Hepatocyte (in vitro differentiated cells): ENCODE measurements at regions not wholly inside any gene's neighbourhood (a gene's known extent, or its start where the extent isn't known, plus 50 kb on each side); places are given as distances from the start of the nearest gene placed in this dataset.

ENCODE experiments used
- DNase-seq: peaks from one replicate; pipeline ENCODE4 v3.0.0-alpha.2; 2016; ENCODE audit warnings: low spot score
- H2AFZ ChIP-seq: fragments of 200-600 bp; sonication (generic); 2 replicates; pipeline ENCODE4 v1.6.0; 2016; ENCODE audit warnings: antibody characterized with exemption, mild to moderate bottlenecking
- H3K27ac ChIP-seq: fragments of 200-600 bp; sonication (generic); 2 replicates; pipeline ENCODE4 v1.5.1; 2016; ENCODE audit warnings: mild to moderate bottlenecking
- H3K27me3 ChIP-seq: fragments of 200-600 bp; sonication (generic); 2 replicates; pipeline ENCODE4 v1.6.1; 2016
- H3K36me3 ChIP-seq: fragments of 200-600 bp; sonication (generic); replicated peaks from 2 replicates; pipeline ENCODE4 v1.5.1; 2016; ENCODE audit warnings: low read depth; ENCODE audit not compliant: insufficient read depth
- H3K4me1 ChIP-seq: fragments of 200-600 bp; sonication (generic); 2 replicates; pipeline ENCODE4 v1.5.1; 2016; ENCODE audit warnings: mild to moderate bottlenecking, moderate library complexity; ENCODE audit not compliant: insufficient read depth
- H3K4me2 ChIP-seq: fragments of 200-600 bp; sonication (generic); 2 replicates; pipeline ENCODE4 v1.6.0; 2016
- H3K4me3 ChIP-seq: fragments of 200-600 bp; sonication (generic); 2 replicates; pipeline ENCODE4 v1.5.1; 2016; ENCODE audit warnings: mild to moderate bottlenecking
- H3K79me2 ChIP-seq: fragments of 200-600 bp; sonication (generic); 2 replicates; pipeline ENCODE4 v1.6.0; 2017; ENCODE audit warnings: mild to moderate bottlenecking
- H3K9me2 ChIP-seq: fragments of 200-600 bp; sonication (generic); replicated peaks from 2 replicates; pipeline ENCODE4 v1.6.0; 2017; ENCODE audit warnings: mild to moderate bottlenecking; ENCODE audit not compliant: insufficient read depth
- H3K9me3 ChIP-seq: fragments of 200-600 bp; sonication (generic); 2 replicates; pipeline ENCODE4 v1.5.1; 2016; ENCODE audit warnings: low read depth, mild to moderate bottlenecking
- H4K20me1 ChIP-seq: fragments of 200-600 bp; sonication (generic); 2 replicates; pipeline ENCODE4 v1.6.0; 2016; ENCODE audit warnings: mild to moderate bottlenecking; ENCODE audit not compliant: insufficient read depth, poor library complexity, severe bottlenecking
- EZH2 ChIP-seq: fragments of 200-600 bp; sonication (generic); IDR thresholded peaks from 2 replicates; pipeline ENCODE4 v1.6.1; 2016; ENCODE audit warnings: antibody characterized with exemption, mild to moderate bottlenecking, borderline replicate concordance
- EZH2phosphoT487 ChIP-seq: fragments of 200-600 bp; sonication (generic); IDR thresholded peaks from one replicate; pipeline ENCODE4 v1.6.1; 2018; ENCODE audit warnings: antibody characterized with exemption, mild to moderate bottlenecking, low read depth, moderate library complexity; ENCODE audit not compliant: unreplicated experiment, severe bottlenecking
- WGBS: methylation state at CpG from one replicate; pipeline ENCODE4 v1.1.6; 2016; ENCODE audit warnings: low lambda C conversion rate; ENCODE audit errors: missing lambda C conversion rate; 5-methylcytosine and 5-hydroxymethylcytosine counted together
- TF ChIP-seq, protein P1 (sequence below): fragments of 200-600 bp; sonication (generic); IDR thresholded peaks from 2 replicates; pipeline ENCODE4 v1.5.1; 2016; ENCODE audit warnings: antibody characterized with exemption, mild to moderate bottlenecking; ENCODE audit not compliant: poor library complexity

DNA sequence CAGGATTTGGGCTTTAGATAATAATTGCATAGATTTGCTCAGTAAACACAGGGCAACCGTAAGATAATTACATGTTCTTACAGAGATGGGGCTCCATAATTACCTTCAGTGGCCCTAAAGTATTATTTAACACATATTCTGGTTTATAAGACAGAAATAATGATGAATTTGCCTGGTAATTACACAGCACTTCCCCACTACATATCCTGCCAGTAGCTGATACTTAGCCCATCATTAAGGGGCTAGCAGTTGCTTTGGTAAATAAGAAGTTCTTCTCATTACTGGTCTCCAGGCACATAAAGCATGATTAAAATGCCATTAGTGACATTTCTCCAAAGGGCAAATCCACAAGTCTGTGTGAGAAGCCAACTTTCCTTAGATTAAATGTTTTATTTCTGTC lies 158.7 kb downstream of the NUAK1 start:
- TF ChIP-seq EZH2phosphoT487, result no peak
- TF ChIP-seq EZH2, result no peak
- TF ChIP-seq, protein P1, sequence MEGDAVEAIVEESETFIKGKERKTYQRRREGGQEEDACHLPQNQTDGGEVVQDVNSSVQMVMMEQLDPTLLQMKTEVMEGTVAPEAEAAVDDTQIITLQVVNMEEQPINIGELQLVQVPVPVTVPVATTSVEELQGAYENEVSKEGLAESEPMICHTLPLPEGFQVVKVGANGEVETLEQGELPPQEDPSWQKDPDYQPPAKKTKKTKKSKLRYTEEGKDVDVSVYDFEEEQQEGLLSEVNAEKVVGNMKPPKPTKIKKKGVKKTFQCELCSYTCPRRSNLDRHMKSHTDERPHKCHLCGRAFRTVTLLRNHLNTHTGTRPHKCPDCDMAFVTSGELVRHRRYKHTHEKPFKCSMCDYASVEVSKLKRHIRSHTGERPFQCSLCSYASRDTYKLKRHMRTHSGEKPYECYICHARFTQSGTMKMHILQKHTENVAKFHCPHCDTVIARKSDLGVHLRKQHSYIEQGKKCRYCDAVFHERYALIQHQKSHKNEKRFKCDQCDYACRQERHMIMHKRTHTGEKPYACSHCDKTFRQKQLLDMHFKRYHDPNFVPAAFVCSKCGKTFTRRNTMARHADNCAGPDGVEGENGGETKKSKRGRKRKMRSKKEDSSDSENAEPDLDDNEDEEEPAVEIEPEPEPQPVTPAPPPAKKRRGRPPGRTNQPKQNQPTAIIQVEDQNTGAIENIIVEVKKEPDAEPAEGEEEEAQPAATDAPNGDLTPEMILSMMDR, result no peak
- H3K4me2 ChIP-seq, result no peak overlapping the region
- no peaks in the 10 kb centered on the region for H4K20me1 ChIP-seq
- no peak overlapping the region for H3K4me3 ChIP-seq
- no peaks in the 10 kb centered on the region for H3K79me2 ChIP-seq
- H3K9me3 ChIP-seq, result no peaks in the 10 kb centered on the region
- no peaks in the 10 kb centered on the region for H3K9me2 ChIP-seq
- H3K36me3 ChIP-seq, result no peaks in the 10 kb centered on the region
- no peak overlapping the region for H3K27ac ChIP-seq
- DNase-seq, result no peak
- 74% methylated on average over 1 of the region's 1 CpG for WGBS
- no peaks in the 10 kb centered on the region for H3K27me3 ChIP-seq
- no peak overlapping the region for H2AFZ ChIP-seq
- H3K4me1 ChIP-seq, result no peaks in the 10 kb centered on the region

DNA sequence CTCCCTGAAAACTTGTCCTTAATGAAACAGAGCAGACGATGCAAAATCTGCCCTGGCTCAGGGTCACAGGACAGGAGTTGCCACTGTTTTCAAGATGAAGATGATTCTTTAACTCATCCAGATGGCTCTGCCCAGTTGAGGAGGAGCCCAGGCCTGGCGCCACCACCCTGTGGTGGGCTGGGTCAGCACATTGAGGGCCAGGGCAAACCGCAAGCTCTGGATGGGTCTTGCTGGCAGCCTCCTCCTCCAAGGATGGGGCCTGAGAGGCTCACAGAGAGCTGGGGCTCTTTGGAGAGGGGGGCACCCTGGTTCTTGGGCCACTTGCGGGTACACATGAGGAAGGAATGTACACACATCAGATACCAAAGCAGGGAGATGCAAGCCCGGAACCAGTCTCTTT lies 158.2 kb downstream of the NUAK1 start:
- no peaks in the 10 kb centered on the region for H3K9me2 ChIP-seq
- H3K79me2 ChIP-seq, result no peaks in the 10 kb centered on the region
- H3K36me3 ChIP-seq, result no peaks in the 10 kb centered on the region
- DNase-seq, result no peak
- H3K4me2 ChIP-seq, result no peak overlapping the region
- H3K4me1 ChIP-seq, result no peaks in the 10 kb centered on the region
- no peak overlapping the region for H2AFZ ChIP-seq
- H3K27ac ChIP-seq, result no peak overlapping the region
- 97% methylated on average over 5 of the region's 5 CpGs for WGBS
- H4K20me1 ChIP-seq, result no peaks in the 10 kb centered on the region
- no peak overlapping the region for H3K4me3 ChIP-seq
- H3K27me3 ChIP-seq, result no peaks in the 10 kb centered on the region
- H3K9me3 ChIP-seq, result no peaks in the 10 kb centered on the region
- TF ChIP-seq EZH2, result no peak
- no peak for TF ChIP-seq EZH2phosphoT487
- TF ChIP-seq, protein P1, result no peak

- H3K36me3 ChIP-seq, result no peaks in the 10 kb centered on the region
- WGBS, result 66% methylated on average over 6 of the region's 6 CpGs
- no peak overlapping the region for H3K4me2 ChIP-seq
- no peaks in the 10 kb centered on the region for H3K4me1 ChIP-seq
- no peaks in the 10 kb centered on the region for H3K27me3 ChIP-seq
- no peaks in the 10 kb centered on the region for H3K9me3 ChIP-seq
- no peak overlapping the region for H3K27ac ChIP-seq
- no peaks in the 10 kb centered on the region for H4K20me1 ChIP-seq
- no peak overlapping the region for H3K4me3 ChIP-seq
- H3K9me2 ChIP-seq, result no peaks in the 10 kb centered on the region
- DNase-seq, result no peak
- no peak overlapping the region for H2AFZ ChIP-seq
- TF ChIP-seq, protein P1, result no peak
- TF ChIP-seq EZH2phosphoT487 (no peak), EZH2 (no peak)
- no peaks in the 10 kb centered on the region for H3K79me2 ChIP-seq
Observed at GRCh38 chr12:105982022-105982421, 156.7 kb downstream of the NUAK1 start.

DNA sequence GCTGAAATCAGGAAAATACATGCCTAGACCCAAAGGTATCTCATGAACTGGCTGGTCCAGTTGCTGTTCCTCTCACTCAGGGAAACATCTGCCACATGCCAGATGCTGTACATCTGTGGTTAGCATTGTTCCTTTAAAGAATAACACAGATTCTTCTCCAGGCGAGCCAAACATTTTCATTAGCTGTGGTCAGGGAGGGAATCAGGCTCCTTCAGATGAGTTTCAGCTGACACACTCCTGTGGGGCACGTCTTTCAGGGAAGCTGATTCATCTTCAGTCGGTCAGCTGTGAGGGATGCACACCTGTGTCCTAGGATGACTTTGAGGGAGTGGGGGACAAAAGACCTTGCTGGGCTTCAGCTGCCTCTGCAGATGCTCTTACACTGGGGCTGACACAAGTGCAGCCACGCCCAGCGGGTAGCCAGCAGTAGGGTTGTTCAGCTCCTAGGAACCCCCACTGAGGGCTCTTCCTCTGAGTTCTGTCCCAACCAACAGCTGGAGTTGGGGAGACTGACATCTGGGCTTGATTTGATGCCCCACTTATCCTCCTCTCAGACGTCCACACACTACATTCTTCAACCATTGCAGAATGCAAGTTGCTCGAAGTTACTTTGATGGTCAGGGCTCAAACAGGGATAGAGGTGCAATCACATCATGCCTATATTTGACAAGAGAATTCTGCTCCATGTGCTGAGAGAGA lies 155.0 kb downstream of the NUAK1 start:
- no peak overlapping the region for H3K4me2 ChIP-seq
- H3K27ac ChIP-seq, result no peak overlapping the region
- TF ChIP-seq, protein P1, result no peak
- no peak for TF ChIP-seq EZH2

More for the DNA sequence above, 155.0 kb downstream of the NUAK1 start:
- Histone ChIP-seq H3K36me3 (no peaks in the 10 kb centered on the region), H4K20me1 (no peaks in the 10 kb centered on the region), H3K27me3 (no peaks in the 10 kb centered on the region), H3K4me3 (no peak overlapping the region), H3K79me2 (no peaks in the 10 kb centered on the region), H3K9me3 (no peaks in the 10 kb centered on the region), H3K9me2 (no peaks in the 10 kb centered on the region), H2AFZ (no peak overlapping the region), H3K4me1 (no peaks in the 10 kb centered on the region)
- WGBS, result 76% methylated on average over 7 of the region's 7 CpGs
- DNase-seq, result no peak
